DMS114 treated with DMSO at 0.1 percent for 48 hours (cell line): ENCODE measurements at regions not wholly inside any gene's neighbourhood (a gene's known extent, or its start where the extent isn't known, plus 50 kb on each side); places are given as distances from the start of the nearest gene placed in this dataset.
"Not testable (repeated sequence)": the region's sequence is repeated elsewhere in the genome, so short reads cannot be mapped to it uniquely, and the experiment has no call there.

Experiments used
- DNase-seq: peaks from one replicate; lab custom pipeline; 2025; ENCODE audit not compliant: unreplicated experiment; lab: John Stamatoyannopoulos, UW

- DNase-seq, result no peak
Observed at GRCh38 chr4:85153221-85153620, 186.7 kb upstream of the WDFY3 start.

DNA sequence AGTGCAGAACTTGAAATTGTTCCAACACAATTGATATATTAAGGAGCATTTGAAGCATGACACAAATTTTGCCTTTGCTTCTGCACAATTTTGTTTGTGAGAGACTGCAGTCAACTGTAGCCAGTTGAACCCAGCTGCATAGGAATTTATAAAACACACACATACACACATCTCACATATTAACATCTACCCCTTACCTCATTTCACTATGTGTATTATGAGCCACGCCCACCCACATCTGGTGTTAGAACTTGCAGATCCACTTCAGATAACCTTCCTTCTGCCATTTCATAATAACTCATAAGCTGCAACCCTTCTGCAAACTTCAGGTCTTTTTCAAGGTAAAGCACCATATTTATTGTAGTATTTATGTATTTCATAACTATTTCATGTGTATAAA, 188.1 kb upstream of the WDFY3 start:
- no peak for DNase-seq

- no peak for DNase-seq
Observed at GRCh38 chr4:85165808-85166207, 199.3 kb upstream of the WDFY3 start.

- no peak for DNase-seq
Observed at GRCh38 chr4:85166318-85166717, 199.8 kb upstream of the WDFY3 start.

DNA sequence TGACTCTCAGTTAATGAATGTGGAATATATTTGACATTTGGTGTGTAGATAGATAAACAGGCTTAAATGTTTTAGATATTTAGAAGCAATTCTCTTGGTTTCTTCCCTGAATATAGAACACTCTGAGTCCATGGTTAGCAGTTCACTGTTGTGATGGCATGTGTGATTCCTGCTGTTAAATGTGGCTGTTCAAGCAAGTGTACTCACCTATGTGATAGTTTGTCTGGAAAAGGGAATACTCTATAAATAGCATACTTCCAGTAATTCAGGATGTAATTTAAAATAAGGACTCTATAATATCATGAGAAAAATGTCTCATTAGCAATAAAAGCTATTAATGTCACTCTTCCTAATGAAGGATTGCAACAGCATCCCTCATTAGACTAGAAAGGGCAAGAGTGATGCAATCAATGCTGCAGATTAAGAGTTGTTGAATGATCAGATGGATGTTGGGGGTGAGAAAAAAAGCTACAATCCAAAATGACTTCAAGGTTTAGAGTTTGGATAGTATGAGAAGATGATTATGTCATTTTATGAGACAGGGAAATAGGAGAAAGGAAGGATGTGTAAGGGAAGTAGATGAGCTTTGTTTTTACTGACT, 201.8 kb upstream of the WDFY3 start:
- DNase-seq, result no peak

GRCh38 chr4:85170241-85170640, 203.8 kb upstream of the WDFY3 start:
- DNase-seq, result no peak

DNA sequence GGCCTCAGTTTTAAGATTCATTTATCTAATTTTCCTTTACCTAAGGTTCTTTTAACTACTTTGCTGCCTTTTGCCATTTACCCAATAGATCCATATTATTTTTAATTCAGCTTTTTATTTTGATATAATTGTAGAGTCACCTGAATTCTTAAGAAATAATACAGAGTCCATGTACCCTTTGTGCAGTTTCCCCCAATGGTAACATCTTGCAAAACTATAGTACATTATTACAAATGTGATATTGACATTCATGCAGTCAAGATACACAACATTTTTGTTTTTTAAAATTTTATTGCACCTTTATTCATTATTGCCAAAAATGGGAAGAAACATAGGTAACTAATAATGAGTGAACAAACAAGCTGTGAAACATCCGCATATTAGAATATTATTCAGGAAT, 208.7 kb upstream of the WDFY3 start:
- DNase-seq, result no peak

- DNase-seq, result no peak
Observed at GRCh38 chr4:85177092-85177491, 210.6 kb upstream of the WDFY3 start.

GRCh38 chr4:85177679-85178078, 211.2 kb upstream of the WDFY3 start:
- no peak for DNase-seq

DNA sequence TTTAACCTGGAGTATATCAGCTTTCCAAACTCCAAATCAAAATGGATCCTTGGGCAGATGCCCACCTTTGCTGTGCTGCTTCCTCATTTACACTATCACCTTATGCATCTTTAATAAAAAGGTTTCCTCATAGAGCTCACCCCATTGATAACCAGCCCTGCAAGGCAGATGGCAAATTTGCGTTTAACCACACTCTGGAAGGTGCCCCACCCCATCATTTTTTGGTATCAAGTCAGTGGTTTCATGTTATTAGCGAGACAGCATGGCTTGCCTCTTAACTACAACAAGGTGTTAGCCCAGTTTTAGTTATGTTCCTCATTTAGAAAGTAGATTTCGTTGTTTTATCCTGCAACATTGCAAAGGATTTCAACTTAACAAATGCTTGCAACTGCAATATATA, 214.0 kb upstream of the WDFY3 start:
- DNase-seq, result no peak

- no peak for DNase-seq
Observed at GRCh38 chr4:85187106-85187505, 220.6 kb upstream of the WDFY3 start.

DNA sequence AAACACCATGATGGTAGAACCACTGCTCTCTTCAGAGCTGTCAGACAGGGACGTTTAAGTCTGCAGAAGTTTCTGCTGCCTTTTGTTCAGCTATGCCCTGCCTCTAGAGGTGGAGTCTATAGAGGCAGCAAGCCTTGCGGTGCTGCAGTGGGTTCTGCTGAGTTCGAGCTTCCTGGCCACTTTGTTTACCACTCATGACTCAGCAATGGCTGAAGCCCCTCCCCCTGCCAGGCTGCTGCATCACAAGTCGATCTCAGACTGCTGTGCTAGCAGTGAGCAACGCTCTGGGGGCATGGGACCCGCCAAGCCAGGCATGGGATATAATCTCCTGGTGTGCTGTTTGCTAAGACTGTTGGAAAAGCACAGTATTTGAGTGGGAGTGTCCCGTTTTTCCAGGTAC, 229.5 kb upstream of the WDFY3 start:
- DNase-seq, result not testable (repeated sequence)

DNA sequence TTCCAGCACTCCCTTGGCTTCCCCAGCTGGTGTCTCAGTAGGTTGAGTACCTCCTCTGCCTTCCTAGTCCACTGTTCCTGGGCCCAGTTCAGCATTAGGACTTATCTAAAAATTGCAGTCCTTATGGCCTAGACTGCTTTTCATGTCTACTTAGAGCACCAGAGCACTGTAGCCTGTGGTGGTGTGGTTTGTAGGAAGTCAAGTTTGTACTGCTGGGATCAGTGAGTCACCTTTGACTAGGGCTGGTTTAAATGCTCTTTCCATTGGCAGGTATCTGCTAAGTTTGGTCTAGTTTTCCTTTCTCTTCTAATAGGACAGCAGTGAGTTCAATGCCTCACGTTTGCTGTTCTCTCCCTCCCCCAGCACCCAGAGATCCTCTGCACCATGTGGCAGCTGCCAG, 233.6 kb upstream of the WDFY3 start:
- no peak for DNase-seq

DNA sequence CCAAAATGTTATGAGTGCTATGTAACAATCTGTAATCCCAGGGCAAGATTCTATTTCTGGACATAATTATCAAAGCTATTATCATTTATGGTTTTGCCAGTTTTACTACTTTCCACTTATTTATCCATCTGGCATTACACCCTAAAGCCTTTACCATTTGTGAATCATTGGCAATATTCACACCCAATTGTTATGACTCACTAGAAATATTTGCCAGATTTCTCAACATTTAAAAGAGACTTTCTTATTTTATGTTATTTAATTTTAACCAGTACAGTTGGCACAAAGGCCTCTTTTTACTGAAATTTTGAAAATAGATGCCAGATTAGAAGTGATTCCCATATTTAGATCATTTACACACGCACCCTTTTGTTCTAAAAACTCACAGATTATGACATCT, 242.7 kb upstream of the WDFY3 start:
- no peak for DNase-seq

- DNase-seq, result no peak
Observed at GRCh38 chr4:85210353-85210752, 243.9 kb upstream of the WDFY3 start.

DNA sequence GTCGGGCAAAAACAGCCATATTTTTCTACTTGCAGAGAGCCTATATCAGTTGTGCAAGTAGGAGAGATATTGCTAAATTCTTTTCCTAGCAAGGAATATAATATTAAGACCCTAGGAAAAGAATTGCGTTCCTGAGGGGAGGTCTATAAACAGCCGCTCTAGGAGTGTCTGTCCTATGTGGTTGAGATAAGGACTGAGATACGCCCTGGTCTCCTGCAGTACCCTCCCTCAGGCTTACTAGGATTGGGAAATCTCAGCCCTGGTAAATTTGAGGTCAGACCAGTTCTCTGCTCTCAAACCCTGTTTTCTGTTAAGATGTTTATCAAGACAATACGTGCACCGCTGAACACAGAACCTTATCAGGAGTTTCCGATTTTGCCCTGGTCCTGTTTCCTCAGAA, 250.1 kb upstream of the WDFY3 start:
- DNase-seq, result not testable (repeated sequence)

DNA sequence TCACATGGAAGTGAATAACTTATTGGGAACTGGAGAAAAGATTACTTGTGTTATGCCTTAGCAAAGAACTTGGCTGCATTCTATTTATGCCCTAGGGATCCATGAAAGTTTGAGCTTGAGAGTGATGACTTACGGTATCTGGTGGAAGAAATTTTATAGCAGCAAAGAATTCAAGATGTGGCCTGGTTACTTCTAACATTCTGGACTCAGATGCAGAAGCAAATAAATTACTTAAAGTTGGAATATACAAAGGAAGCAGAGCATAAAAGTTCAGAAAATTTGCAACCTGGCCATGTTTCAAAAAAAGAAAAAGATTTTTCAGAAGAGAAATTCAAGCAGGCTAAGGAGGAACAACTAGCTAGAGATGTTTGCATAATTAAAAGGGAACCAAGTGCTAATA, 252.3 kb upstream of the WDFY3 start:
- DNase-seq, result no peak

DNA sequence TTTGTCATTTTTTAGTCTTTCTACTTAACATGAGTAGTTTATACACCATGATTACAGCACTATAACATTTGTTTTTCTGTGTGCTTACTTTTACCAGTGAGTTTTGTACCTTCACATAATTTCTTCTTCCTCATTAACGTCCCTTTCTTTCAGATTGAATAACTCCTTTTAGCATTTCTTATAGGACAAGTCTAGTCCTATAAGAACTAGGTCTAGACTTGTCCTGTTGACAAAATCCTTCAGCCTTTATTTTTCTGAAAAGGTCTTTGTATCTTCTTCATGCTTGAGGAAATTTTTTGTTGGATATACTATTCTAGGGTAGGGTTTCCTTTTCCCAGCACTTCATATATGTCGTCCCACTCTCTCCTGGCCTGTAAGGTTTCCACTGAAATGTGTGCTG, 253.3 kb upstream of the ARHGAP24 start:
- no peak for DNase-seq

DNA sequence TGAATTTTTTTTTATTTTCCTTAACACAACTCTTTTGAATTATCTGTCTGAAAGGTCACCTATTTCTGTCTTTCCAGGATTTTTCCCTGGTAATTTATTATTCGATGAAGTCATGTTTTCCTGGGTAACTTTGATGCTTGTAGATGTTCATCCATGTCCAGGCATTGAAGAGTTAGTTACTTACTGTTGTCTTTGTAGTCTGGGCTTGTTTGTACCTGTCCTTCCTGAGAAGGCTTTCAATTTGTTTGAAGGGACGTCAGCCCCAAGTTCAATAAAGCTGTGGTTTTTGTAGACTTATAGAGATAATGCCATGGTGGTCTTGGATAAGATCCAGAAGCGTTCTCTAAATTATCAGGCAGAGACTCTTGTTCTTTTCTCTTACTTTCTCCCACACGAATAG, 252.4 kb upstream of the ARHGAP24 start:
- no peak for DNase-seq

DNA sequence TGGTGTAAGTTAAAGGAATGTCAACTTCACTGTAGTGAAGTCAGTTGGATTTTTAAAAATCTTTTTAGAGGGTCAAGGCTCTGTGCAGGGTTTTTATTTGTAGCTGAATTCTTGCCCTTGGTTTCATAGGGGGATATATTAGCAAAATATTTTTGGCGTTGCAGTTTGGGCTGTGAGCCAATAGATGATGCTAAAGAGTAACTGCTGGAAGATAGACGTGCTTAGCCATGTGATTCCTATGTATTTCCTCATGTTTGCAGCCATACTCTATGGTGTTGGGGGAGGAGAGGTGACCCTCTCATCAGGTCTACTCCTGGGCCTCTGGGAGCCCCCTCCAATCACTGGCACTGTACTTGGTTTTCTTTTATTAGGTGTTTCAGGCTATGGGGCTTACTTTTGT, 246.7 kb upstream of the ARHGAP24 start:
- DNase-seq, result no peak

GRCh38 chr4:85233516-85233915, 241.4 kb upstream of the ARHGAP24 start:
- DNase-seq, result no peak

DNA sequence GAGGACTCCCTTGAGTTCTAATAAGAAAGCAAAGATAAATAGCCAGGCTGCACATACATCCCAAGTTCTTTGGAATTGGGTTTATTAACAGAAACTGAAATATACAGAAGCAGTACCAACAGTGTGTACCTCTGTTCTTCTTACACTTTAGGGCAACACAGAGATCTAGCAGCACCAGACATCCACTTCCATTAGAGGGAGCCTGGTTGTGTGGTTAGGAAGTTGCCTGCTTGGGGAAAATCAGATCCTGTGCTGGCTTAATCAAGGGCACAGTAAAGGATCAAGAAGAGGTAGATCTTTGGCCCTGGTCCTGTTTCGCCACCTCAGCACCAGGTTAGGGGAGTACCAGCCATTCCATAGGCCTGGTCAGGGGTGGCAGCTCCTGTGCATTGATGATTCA, 231.1 kb upstream of the ARHGAP24 start:
- no peak for DNase-seq

DNA sequence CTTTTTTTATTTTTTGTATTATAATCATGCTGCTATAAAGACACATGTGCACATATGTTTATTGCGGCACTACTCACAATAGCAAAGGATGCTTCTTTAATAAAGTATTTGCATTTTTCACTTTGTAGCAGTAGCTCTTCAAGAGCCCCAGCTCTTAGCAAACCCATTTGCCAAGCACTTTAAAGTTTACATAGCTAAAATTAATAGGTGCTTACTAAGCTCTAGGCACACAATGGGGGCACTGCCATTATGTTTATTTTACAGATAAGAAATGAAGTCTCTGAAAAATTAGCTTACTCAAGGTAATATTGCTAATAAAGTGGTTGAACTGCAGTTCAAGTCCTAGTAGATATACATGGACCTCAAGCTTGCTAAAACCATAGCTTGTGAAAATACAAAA, 230.3 kb upstream of the ARHGAP24 start:
- DNase-seq, result no peak

DNA sequence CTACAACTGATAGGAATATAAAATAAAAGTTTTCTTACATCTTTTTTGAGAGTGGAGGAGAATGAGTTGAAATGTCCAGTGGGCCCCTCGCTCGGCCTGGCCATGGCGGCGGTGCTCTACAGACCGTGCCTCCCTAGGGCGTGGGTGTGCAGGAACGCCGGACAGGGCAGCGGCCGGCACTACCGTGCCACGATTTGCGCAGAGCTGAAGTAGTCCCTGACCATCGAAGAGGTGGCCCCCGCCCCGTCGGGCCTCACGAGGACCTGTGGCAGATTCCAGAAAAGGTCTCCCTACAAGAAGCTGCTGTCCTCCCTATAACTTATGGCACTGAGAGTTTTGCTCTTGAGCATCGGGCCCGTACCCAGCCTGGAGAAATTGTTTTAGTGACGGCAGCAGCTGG, 228.9 kb upstream of the ARHGAP24 start:
- no peak for DNase-seq
